NCI-H345 treated with DMSO at 0.1 percent for 48 hours (cell line): ENCODE measurements at regions not wholly inside any gene's neighbourhood (a gene's known extent, or its start where the extent isn't known, plus 50 kb on each side); places are given as distances from the start of the nearest gene placed in this dataset.

ENCODE experiments used
- DNase-seq: peaks from one replicate; lab custom pipeline; 2025; ENCODE audit not compliant: unreplicated experiment; lab: John Stamatoyannopoulos, UW

- DNase-seq, result no peak
These were observed 370.8 kb upstream of the MEF2C start for GRCh38 chr5:89253666-89254352.

GRCh38 chr5:89246864-89247263 lies 363.9 kb upstream of the MEF2C start:
- DNase-seq, result no peak

GRCh38 chr5:89246252-89246651 lies 363.3 kb upstream of the MEF2C start:
- DNase-seq, result no peak

- DNase-seq, result no peak
These were observed 360.6 kb upstream of the MEF2C start for GRCh38 chr5:89243611-89244010.

- DNase-seq, result no peak
These were observed 358.2 kb upstream of the MEF2C start for GRCh38 chr5:89241186-89241585.

- no peak for DNase-seq
These were observed 353.9 kb upstream of the MEF2C start for GRCh38 chr5:89236900-89237299.

GRCh38 chr5:89233462-89233861 lies 350.5 kb upstream of the MEF2C start:
- DNase-seq, result no peak

GRCh38 chr5:89232139-89232603 lies 349.2 kb upstream of the MEF2C start:
- no peak for DNase-seq

GRCh38 chr5:89230178-89230577 lies 347.2 kb upstream of the MEF2C start:
- DNase-seq, result no peak

GRCh38 chr5:89229331-89230070 lies 346.5 kb upstream of the MEF2C start:
- no peak for DNase-seq

- DNase-seq, result no peak
These were observed 345.4 kb upstream of the MEF2C start for GRCh38 chr5:89228355-89228754.

- DNase-seq, result no peak
These were observed 335.4 kb upstream of the MEF2C start for GRCh38 chr5:89218364-89218763.

- DNase-seq, result no peak
These were observed 333.6 kb upstream of the MEF2C start for GRCh38 chr5:89216606-89217005.

- DNase-seq, result no peak
These were observed 330.6 kb upstream of the MEF2C start for GRCh38 chr5:89213573-89213972.

GRCh38 chr5:89211836-89212235 lies 328.9 kb upstream of the MEF2C start:
- DNase-seq, result no peak

GRCh38 chr5:89208811-89209210 lies 325.8 kb upstream of the MEF2C start:
- no peak for DNase-seq

- no peak for DNase-seq
These were observed 325.4 kb upstream of the MEF2C start for GRCh38 chr5:89208392-89208791.

- DNase-seq, result no peak
These were observed 321.8 kb upstream of the MEF2C start for GRCh38 chr5:89204756-89205155.

- no peak for DNase-seq
These were observed 320.6 kb upstream of the MEF2C start for GRCh38 chr5:89203611-89204010.

- DNase-seq, result no peak
These were observed 317.9 kb upstream of the MEF2C start for GRCh38 chr5:89200899-89201298.

- no peak for DNase-seq
These were observed 316.3 kb upstream of the MEF2C start for GRCh38 chr5:89199306-89199705.

- DNase-seq, result no peak
These were observed 308.4 kb upstream of the MEF2C start for GRCh38 chr5:89191374-89191773.
